ENCODE measurements at regions not wholly inside any gene's neighbourhood (a gene's known extent, or its start where the extent isn't known, plus 50 kb on each side); places are given as distances from the start of the nearest gene placed in this dataset.

DNA sequence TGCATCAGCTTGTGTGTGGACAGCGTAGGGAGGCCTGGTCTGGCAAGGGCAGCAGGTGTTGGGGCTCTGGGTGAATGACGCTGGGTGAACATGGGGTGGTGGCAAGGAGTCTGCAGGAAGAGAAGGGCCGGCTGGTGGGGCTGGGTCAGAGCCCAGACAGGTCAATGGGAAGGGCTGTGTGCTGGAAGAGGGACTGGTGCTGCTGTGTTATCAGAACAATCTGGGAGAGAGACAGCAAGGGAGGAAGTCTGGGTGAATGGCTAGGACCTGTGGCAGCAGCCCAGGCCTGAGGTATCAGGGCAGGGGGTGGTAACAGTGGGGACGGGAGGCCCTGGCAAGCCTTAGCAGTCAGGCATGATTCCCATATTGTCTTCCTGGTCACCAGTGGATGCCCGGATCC lies 206.7 kb downstream of the SNX19 start:
- H3K27ac Mint-ChIP-seq (ENCODE audit: unreplicated experiment): no peak overlapping the region
- H3K27me3 Mint-ChIP-seq (ENCODE audit: unreplicated experiment): peaks cover 2% of the 10 kb centered on the region
- no peak overlapping the region for H3K4me3 Mint-ChIP-seq (ENCODE audit: unreplicated experiment)
- no peaks in the 10 kb centered on the region for H3K9me3 Mint-ChIP-seq (ENCODE audit: unreplicated experiment)
- peaks cover 4% of the 10 kb centered on the region for H3K36me3 Mint-ChIP-seq (ENCODE audit: low read depth, unreplicated experiment)
- DNase-seq (ENCODE audit: low spot score): no peak
- TF ChIP-seq, protein P1, sequence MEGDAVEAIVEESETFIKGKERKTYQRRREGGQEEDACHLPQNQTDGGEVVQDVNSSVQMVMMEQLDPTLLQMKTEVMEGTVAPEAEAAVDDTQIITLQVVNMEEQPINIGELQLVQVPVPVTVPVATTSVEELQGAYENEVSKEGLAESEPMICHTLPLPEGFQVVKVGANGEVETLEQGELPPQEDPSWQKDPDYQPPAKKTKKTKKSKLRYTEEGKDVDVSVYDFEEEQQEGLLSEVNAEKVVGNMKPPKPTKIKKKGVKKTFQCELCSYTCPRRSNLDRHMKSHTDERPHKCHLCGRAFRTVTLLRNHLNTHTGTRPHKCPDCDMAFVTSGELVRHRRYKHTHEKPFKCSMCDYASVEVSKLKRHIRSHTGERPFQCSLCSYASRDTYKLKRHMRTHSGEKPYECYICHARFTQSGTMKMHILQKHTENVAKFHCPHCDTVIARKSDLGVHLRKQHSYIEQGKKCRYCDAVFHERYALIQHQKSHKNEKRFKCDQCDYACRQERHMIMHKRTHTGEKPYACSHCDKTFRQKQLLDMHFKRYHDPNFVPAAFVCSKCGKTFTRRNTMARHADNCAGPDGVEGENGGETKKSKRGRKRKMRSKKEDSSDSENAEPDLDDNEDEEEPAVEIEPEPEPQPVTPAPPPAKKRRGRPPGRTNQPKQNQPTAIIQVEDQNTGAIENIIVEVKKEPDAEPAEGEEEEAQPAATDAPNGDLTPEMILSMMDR (IDR thresholded peaks at IDR 0.05; ENCODE audit: unreplicated experiment): no peak
- H3K4me1 Mint-ChIP-seq (ENCODE audit: unreplicated experiment): no peaks in the 10 kb centered on the region

- H3K4me3 Mint-ChIP-seq (ENCODE audit: unreplicated experiment): no peak overlapping the region
- H3K9me3 Mint-ChIP-seq (ENCODE audit: unreplicated experiment): no peaks in the 10 kb centered on the region
- H3K4me1 Mint-ChIP-seq (ENCODE audit: unreplicated experiment): no peaks in the 10 kb centered on the region
- no peak overlapping the region for H3K27ac Mint-ChIP-seq (ENCODE audit: unreplicated experiment)
- H3K27me3 Mint-ChIP-seq (ENCODE audit: unreplicated experiment): peaks cover 2% of the 10 kb centered on the region
- TF ChIP-seq, protein P1 (IDR thresholded peaks at IDR 0.05; ENCODE audit: unreplicated experiment): no peak
- H3K36me3 Mint-ChIP-seq (ENCODE audit: low read depth, unreplicated experiment): peaks cover 4% of the 10 kb centered on the region
- no peak for DNase-seq (ENCODE audit: low spot score)
These were observed 206.3 kb downstream of the SNX19 start for GRCh38 chr11:130710021-130710420.

DNA sequence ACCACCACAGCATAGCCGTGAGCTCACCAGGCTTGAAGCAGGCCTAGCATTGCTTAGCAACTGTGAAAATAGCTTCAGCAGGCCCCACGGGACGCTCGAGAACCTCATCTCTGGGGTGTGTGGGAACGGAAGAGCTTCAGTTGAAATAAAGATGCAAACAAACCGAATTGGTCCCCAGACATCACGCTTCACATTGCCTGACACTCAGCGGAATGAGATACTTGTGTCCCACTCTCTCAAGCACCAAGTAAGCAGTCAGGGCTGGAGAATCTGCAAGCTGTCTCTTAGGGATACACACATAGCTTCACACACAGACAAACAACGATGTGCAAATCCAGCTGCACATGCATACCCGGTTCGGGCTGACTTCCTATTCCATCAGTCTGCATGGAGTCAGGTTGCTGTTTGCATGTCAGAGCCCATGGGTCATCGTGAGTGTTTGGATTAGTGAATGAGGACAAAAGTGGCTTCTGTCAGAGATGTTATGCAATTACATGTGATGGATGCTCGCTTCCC lies 205.7 kb downstream of the SNX19 start:
- TF ChIP-seq, protein P1 (IDR thresholded peaks at IDR 0.05; ENCODE audit: unreplicated experiment): no peak
- no peak for DNase-seq (ENCODE audit: low spot score)
- Mint-ChIP-seq H3K27ac (ENCODE audit: unreplicated experiment) (no peak overlapping the region), H3K27me3 (ENCODE audit: unreplicated experiment) (peaks cover under 1% of the 10 kb centered on the region), H3K36me3 (ENCODE audit: low read depth, unreplicated experiment) (peaks cover 4% of the 10 kb centered on the region), H3K4me3 (ENCODE audit: unreplicated experiment) (no peak overlapping the region), H3K9me3 (ENCODE audit: unreplicated experiment) (no peaks in the 10 kb centered on the region), H3K4me1 (ENCODE audit: unreplicated experiment) (no peaks in the 10 kb centered on the region)

DNA sequence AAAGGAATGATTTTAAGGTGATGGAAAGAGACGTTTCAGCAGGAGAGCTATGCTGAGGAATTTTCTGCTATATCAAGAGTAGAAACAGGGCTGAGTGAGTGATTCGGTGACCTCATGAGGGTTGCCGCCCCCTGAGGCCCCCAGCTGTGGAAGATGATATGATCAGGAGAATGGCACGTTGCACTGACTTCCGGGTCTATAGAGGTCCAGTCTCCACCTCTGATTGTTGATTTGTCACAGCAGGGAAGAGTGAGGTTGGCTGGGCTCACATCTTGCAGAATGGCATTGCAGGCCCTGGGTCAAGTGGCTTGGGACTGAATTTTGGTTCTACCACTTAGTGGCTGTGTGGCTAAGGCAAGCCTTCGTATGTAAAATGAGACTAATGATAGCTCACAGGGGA lies 205.1 kb downstream of the SNX19 start:
- H3K9me3 Mint-ChIP-seq (ENCODE audit: unreplicated experiment): no peaks in the 10 kb centered on the region
- no peaks in the 10 kb centered on the region for H3K27me3 Mint-ChIP-seq (ENCODE audit: unreplicated experiment)
- H3K4me3 Mint-ChIP-seq (ENCODE audit: unreplicated experiment): no peak overlapping the region
- H3K36me3 Mint-ChIP-seq (ENCODE audit: low read depth, unreplicated experiment): peaks cover 4% of the 10 kb centered on the region
- no peaks in the 10 kb centered on the region for H3K4me1 Mint-ChIP-seq (ENCODE audit: unreplicated experiment)
- TF ChIP-seq, protein P1 (IDR thresholded peaks at IDR 0.05; ENCODE audit: unreplicated experiment): no peak
- no peak overlapping the region for H3K27ac Mint-ChIP-seq (ENCODE audit: unreplicated experiment)
- no peak for DNase-seq (ENCODE audit: low spot score)

GRCh38 chr11:130712480-130712879 lies 203.8 kb downstream of the SNX19 start:
- TF ChIP-seq, protein P1 (IDR thresholded peaks at IDR 0.05; ENCODE audit: unreplicated experiment): no peak
- Mint-ChIP-seq H3K4me1 (ENCODE audit: unreplicated experiment) (no peaks in the 10 kb centered on the region), H3K27me3 (ENCODE audit: unreplicated experiment) (no peaks in the 10 kb centered on the region), H3K4me3 (ENCODE audit: unreplicated experiment) (no peak overlapping the region), H3K27ac (ENCODE audit: unreplicated experiment) (no peak overlapping the region), H3K9me3 (ENCODE audit: unreplicated experiment) (no peaks in the 10 kb centered on the region), H3K36me3 (ENCODE audit: low read depth, unreplicated experiment) (peaks cover 4% of the 10 kb centered on the region)
- DNase-seq (ENCODE audit: low spot score): no peak
